ENCODE measurements at regions not wholly inside any gene's neighbourhood (a gene's known extent, or its start where the extent isn't known, plus 50 kb on each side); places are given as distances from the start of the nearest gene placed in this dataset.
"Not testable (repeated sequence)": the region's sequence is repeated elsewhere in the genome, so short reads cannot be mapped to it uniquely, and the experiment has no call there.

DNA sequence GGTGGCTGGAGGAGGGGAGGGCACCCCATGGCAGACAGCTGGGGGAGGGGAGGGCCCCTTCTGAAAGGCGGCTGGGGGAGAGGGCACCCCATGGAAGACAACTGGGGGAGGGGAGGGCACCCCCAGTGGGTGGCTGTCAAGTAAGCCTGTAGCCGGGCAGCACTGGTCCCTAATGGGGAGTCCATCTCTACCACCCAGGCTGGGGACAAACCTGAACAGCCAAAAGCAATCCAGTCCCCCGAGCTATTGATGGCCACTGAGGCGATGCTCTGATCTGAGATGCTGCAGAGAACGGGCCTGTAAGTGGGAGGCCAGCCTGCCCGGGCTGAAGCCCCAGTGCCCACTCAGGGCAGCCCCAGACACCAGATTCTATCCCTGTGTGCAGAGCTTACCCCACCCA is 5378.4 kb upstream of the TPTE start:
- TF ChIP-seq, protein P1, sequence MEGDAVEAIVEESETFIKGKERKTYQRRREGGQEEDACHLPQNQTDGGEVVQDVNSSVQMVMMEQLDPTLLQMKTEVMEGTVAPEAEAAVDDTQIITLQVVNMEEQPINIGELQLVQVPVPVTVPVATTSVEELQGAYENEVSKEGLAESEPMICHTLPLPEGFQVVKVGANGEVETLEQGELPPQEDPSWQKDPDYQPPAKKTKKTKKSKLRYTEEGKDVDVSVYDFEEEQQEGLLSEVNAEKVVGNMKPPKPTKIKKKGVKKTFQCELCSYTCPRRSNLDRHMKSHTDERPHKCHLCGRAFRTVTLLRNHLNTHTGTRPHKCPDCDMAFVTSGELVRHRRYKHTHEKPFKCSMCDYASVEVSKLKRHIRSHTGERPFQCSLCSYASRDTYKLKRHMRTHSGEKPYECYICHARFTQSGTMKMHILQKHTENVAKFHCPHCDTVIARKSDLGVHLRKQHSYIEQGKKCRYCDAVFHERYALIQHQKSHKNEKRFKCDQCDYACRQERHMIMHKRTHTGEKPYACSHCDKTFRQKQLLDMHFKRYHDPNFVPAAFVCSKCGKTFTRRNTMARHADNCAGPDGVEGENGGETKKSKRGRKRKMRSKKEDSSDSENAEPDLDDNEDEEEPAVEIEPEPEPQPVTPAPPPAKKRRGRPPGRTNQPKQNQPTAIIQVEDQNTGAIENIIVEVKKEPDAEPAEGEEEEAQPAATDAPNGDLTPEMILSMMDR (IDR thresholded peaks at IDR 0.05), result not testable (repeated sequence)
- not testable (repeated sequence) for TF ChIP-seq POLR2A (IDR thresholded peaks at IDR 0.05)

Data from right lobe of liver (tissue), 4 donors.